NT2/D1 (cell line): ENCODE measurements at regions not wholly inside any gene's neighbourhood (a gene's known extent, or its start where the extent isn't known, plus 50 kb on each side); places are given as distances from the start of the nearest gene placed in this dataset.

ENCODE experiments used
- YY1 ChIP-seq: IDR thresholded peaks from 2 replicates; pipeline ENCODE4 v1.6.1; 2011; ENCODE audit not compliant: insufficient read length, insufficient read depth
- ZNF274 ChIP-seq: IDR thresholded peaks from 2 replicates; pipeline ENCODE4 v1.6.1; 2011; ENCODE audit warnings: mild to moderate bottlenecking, low read depth, low read length

GRCh38 chr13:77429320-77430142, 102.6 kb upstream of the MYCBP2 start:
- no peak for TF ChIP-seq YY1
- no peak for TF ChIP-seq ZNF274
